ENCODE measurements at regions not wholly inside any gene's neighbourhood (a gene's known extent, or its start where the extent isn't known, plus 50 kb on each side); places are given as distances from the start of the nearest gene placed in this dataset.
A peak's percentile ranks its signal among the peaks of the same experiment; 100 is the strongest.
"Not testable (repeated sequence)": the region's sequence is repeated elsewhere in the genome, so short reads cannot be mapped to it uniquely, and the experiment has no call there.

DNA sequence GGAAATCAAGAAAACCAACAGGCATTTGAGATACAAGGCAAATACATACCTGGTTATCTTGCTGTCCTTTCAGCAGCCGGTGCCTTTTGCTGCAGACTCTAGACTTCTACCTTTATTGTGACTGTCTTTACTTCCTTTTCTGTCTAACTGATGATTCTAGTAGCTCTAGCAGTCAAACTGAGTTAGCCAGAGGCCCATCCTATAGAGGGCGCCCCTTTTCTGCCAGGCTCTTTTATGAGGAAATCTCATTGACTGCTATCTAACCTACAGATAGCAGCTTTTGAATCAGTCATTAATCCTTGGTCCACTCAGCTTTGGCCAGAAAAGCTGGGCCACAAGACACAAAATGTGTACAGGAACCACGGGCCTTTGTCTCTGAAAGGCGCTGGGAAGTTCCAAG lies 87.5 kb upstream of the WSB1 start:
- Histone ChIP-seq H3K9me3 (ENCODE audit: insufficient read depth, low read depth, low read length) (no peaks in the 10 kb centered on the region), H3K9ac (ENCODE audit: low read depth, low read length, poor library complexity, severe bottlenecking) (no peak overlapping the region), H4K20me1 (ENCODE audit: insufficient read depth, low read length, poor library complexity, severe bottlenecking) (no peaks in the 10 kb centered on the region), H3F3A (ENCODE audit: low read depth) (no peaks in the 10 kb centered on the region), H3K4me3 (ENCODE audit: low read length, poor library complexity, severe bottlenecking) (no peak overlapping the region), H3K79me2 (ENCODE audit: insufficient read depth, low read length) (no peaks in the 10 kb centered on the region), H3K4me1 (ENCODE audit: insufficient read depth, low read length, poor library complexity, severe bottlenecking) (no peaks in the 10 kb centered on the region), H3K9me2 (replicated peaks; ENCODE audit: low read depth, low read length) (no peaks in the 10 kb centered on the region), H3K4me2 (ENCODE audit: low read depth, low read length, poor library complexity, severe bottlenecking) (no peak overlapping the region), H3K36me3 (ENCODE audit: insufficient read depth, low read length) (no peaks in the 10 kb centered on the region), H2AFZ (ENCODE audit: low read length) (no peak overlapping the region), H3K27me3 (ENCODE audit: insufficient read depth, low read length, poor library complexity, severe bottlenecking) (no peaks in the 10 kb centered on the region)
- no peak for TF ChIP-seq EZH2phosphoT487 (IDR thresholded peaks at IDR 0.05; ENCODE audit: borderline replicate concordance)
- TF ChIP-seq, protein P1, sequence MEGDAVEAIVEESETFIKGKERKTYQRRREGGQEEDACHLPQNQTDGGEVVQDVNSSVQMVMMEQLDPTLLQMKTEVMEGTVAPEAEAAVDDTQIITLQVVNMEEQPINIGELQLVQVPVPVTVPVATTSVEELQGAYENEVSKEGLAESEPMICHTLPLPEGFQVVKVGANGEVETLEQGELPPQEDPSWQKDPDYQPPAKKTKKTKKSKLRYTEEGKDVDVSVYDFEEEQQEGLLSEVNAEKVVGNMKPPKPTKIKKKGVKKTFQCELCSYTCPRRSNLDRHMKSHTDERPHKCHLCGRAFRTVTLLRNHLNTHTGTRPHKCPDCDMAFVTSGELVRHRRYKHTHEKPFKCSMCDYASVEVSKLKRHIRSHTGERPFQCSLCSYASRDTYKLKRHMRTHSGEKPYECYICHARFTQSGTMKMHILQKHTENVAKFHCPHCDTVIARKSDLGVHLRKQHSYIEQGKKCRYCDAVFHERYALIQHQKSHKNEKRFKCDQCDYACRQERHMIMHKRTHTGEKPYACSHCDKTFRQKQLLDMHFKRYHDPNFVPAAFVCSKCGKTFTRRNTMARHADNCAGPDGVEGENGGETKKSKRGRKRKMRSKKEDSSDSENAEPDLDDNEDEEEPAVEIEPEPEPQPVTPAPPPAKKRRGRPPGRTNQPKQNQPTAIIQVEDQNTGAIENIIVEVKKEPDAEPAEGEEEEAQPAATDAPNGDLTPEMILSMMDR (conservative IDR thresholded peaks at IDR 0.05; ENCODE audit: low read length), result peak; percentile 68

DNA sequence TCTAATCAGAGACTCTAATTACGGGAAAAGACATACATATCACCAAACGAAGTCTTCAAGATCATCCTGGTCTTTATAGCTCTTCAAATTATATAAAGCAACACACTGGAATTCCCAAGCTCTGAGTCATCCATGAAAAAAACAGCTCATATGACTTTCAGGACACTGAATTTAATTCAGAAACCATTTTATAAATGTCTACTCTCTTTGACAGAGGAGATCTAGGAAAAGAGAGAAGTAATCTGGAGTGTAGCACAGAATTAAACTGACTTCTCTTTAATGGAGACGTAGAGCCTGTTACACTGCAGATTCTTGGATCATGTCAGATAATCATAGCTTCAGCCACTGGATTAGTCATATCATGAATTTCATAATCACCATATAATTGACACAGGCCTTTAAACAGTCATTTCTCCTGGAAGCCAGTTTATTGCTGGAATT lies 86.8 kb upstream of the WSB1 start:
- no peaks in the 10 kb centered on the region for H4K20me1 ChIP-seq (ENCODE audit: insufficient read depth, low read length, poor library complexity, severe bottlenecking)
- no peak overlapping the region for H3K9ac ChIP-seq (ENCODE audit: low read depth, low read length, poor library complexity, severe bottlenecking)
- no peak overlapping the region for H3K4me2 ChIP-seq (ENCODE audit: low read depth, low read length, poor library complexity, severe bottlenecking)
- no peak overlapping the region for H2AFZ ChIP-seq (ENCODE audit: low read length)
- no peaks in the 10 kb centered on the region for H3K9me3 ChIP-seq (ENCODE audit: insufficient read depth, low read depth, low read length)
- H3K9me2 ChIP-seq (replicated peaks; ENCODE audit: low read depth, low read length), result no peaks in the 10 kb centered on the region
- no peaks in the 10 kb centered on the region for H3K27me3 ChIP-seq (ENCODE audit: insufficient read depth, low read length, poor library complexity, severe bottlenecking)
- TF ChIP-seq EZH2phosphoT487 (IDR thresholded peaks at IDR 0.05; ENCODE audit: borderline replicate concordance), result no peak
- TF ChIP-seq, protein P1 (conservative IDR thresholded peaks at IDR 0.05; ENCODE audit: low read length), result no peak
- H3K79me2 ChIP-seq (ENCODE audit: insufficient read depth, low read length), result no peaks in the 10 kb centered on the region
- no peaks in the 10 kb centered on the region for H3F3A ChIP-seq (ENCODE audit: low read depth)
- H3K4me3 ChIP-seq (ENCODE audit: low read length, poor library complexity, severe bottlenecking), result no peak overlapping the region
- no peaks in the 10 kb centered on the region for H3K36me3 ChIP-seq (ENCODE audit: insufficient read depth, low read length)
- no peaks in the 10 kb centered on the region for H3K4me1 ChIP-seq (ENCODE audit: insufficient read depth, low read length, poor library complexity, severe bottlenecking)

DNA sequence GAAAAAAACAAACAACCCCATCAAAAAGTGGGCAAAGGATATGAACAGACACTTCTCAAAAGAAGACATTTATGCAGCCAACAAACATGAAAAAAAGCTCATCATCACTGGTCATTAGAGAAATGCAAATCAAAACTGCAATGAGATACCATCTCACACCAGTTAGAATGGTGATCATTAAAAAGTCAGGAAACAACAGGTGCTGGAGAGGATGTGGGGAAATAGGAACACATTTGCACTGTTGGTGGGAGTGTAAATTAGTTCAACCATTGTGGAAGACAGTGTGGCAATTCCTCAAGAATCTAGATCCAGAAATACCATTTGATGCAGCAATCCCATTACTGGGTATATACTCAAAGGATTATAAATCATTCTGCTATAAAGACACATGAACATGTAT lies 85.5 kb upstream of the WSB1 start:
- not testable (repeated sequence) for H3K36me3 ChIP-seq (ENCODE audit: insufficient read depth, low read length); H3K4me2 ChIP-seq (ENCODE audit: low read depth, low read length, poor library complexity, severe bottlenecking); H3K9ac ChIP-seq (ENCODE audit: low read depth, low read length, poor library complexity, severe bottlenecking); H3K4me1 ChIP-seq (ENCODE audit: insufficient read depth, low read length, poor library complexity, severe bottlenecking); H3K79me2 ChIP-seq (ENCODE audit: insufficient read depth, low read length); H3K4me3 ChIP-seq (ENCODE audit: low read length, poor library complexity, severe bottlenecking); H4K20me1 ChIP-seq (ENCODE audit: insufficient read depth, low read length, poor library complexity, severe bottlenecking); H3K9me3 ChIP-seq (ENCODE audit: insufficient read depth, low read depth, low read length); H3F3A ChIP-seq (ENCODE audit: low read depth); H2AFZ ChIP-seq (ENCODE audit: low read length); H3K9me2 ChIP-seq (replicated peaks; ENCODE audit: low read depth, low read length); H3K27me3 ChIP-seq (ENCODE audit: insufficient read depth, low read length, poor library complexity, severe bottlenecking)

DNA sequence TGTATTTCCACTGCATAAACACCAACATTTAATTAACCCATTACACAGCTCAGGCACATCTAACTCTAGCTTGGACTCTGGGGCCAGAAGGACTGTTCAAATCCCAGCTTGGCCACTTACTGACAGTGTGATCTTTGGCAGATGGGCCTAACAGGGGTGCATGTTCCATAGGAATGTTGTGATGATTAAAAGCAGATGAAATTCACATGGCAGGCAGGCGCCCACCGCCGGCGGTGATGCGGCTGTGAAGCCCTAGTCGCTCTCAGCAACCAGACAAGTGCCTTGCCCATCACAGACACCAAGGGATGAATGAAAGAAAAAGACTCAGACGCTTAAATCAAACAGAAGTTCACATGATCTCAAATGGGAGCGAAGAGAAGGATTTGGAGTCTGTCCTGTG lies 84.6 kb upstream of the WSB1 start:
- no peak for TF ChIP-seq EZH2phosphoT487 (IDR thresholded peaks at IDR 0.05; ENCODE audit: borderline replicate concordance)
- TF ChIP-seq, protein P1 (conservative IDR thresholded peaks at IDR 0.05; ENCODE audit: low read length), result no peak
- no peaks in the 10 kb centered on the region for H3F3A ChIP-seq (ENCODE audit: low read depth)
- H3K27me3 ChIP-seq (ENCODE audit: insufficient read depth, low read length, poor library complexity, severe bottlenecking), result no peaks in the 10 kb centered on the region
- no peaks in the 10 kb centered on the region for H3K36me3 ChIP-seq (ENCODE audit: insufficient read depth, low read length)
- H3K79me2 ChIP-seq (ENCODE audit: insufficient read depth, low read length), result no peaks in the 10 kb centered on the region
- no peak overlapping the region for H2AFZ ChIP-seq (ENCODE audit: low read length)
- H3K4me3 ChIP-seq (ENCODE audit: low read length, poor library complexity, severe bottlenecking), result no peak overlapping the region
- no peaks in the 10 kb centered on the region for H4K20me1 ChIP-seq (ENCODE audit: insufficient read depth, low read length, poor library complexity, severe bottlenecking)
- H3K4me2 ChIP-seq (ENCODE audit: low read depth, low read length, poor library complexity, severe bottlenecking), result no peak overlapping the region
- H3K9me2 ChIP-seq (replicated peaks; ENCODE audit: low read depth, low read length), result no peaks in the 10 kb centered on the region
- no peaks in the 10 kb centered on the region for H3K4me1 ChIP-seq (ENCODE audit: insufficient read depth, low read length, poor library complexity, severe bottlenecking)
- H3K9me3 ChIP-seq (ENCODE audit: insufficient read depth, low read depth, low read length), result no peaks in the 10 kb centered on the region
- H3K9ac ChIP-seq (ENCODE audit: low read depth, low read length, poor library complexity, severe bottlenecking), result no peak overlapping the region

DNA sequence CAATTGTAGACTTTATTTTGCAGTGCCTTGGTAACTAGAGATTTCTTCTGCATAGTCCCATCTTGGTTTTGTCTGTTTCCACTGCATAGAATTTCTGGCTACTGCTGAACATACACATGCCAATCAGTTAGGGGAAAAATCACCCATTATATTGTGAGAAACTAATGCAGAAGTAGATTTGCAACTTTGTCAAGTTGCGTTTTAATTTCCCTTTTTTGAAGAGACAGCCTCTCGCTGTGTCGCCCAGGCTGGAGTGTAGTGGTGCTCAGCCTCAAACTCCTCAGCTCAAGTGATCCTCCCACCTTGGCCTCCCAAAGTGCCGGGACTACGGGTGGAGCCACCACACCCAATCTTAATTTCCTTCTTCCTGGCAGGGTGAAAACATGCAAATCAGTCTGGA lies 83.1 kb upstream of the WSB1 start:
- H3K9me2 ChIP-seq (replicated peaks; ENCODE audit: low read depth, low read length); H2AFZ ChIP-seq (ENCODE audit: low read length); H3K27me3 ChIP-seq (ENCODE audit: insufficient read depth, low read length, poor library complexity, severe bottlenecking); H3K4me2 ChIP-seq (ENCODE audit: low read depth, low read length, poor library complexity, severe bottlenecking); H3F3A ChIP-seq (ENCODE audit: low read depth); H4K20me1 ChIP-seq (ENCODE audit: insufficient read depth, low read length, poor library complexity, severe bottlenecking); H3K9ac ChIP-seq (ENCODE audit: low read depth, low read length, poor library complexity, severe bottlenecking); H3K36me3 ChIP-seq (ENCODE audit: insufficient read depth, low read length); H3K79me2 ChIP-seq (ENCODE audit: insufficient read depth, low read length); H3K4me3 ChIP-seq (ENCODE audit: low read length, poor library complexity, severe bottlenecking); H3K9me3 ChIP-seq (ENCODE audit: insufficient read depth, low read depth, low read length); H3K4me1 ChIP-seq (ENCODE audit: insufficient read depth, low read length, poor library complexity, severe bottlenecking): not testable (repeated sequence)
